Testis (tissue), 2 donors: ENCODE measurements at regions not wholly inside any gene's neighbourhood (a gene's known extent, or its start where the extent isn't known, plus 50 kb on each side); places are given as distances from the start of the nearest gene placed in this dataset.

ENCODE experiments used
- DNase-seq: peaks from one replicate; pipeline ENCODE4 v3.0.0-alpha.2; 2019
- H3K27ac ChIP-seq, 2 donors: fragments of 200-600 bp; sonication (generic); one replicate each; pipeline ENCODE4 v1.5.1; 2019
- H3K27me3 ChIP-seq: fragments of 200-600 bp; sonication (generic); one replicate; pipeline ENCODE4 v1.5.1; 2019
- H3K36me3 ChIP-seq: fragments of 200-600 bp; sonication (generic); one replicate; pipeline ENCODE4 v1.5.1; 2017; ENCODE audit warnings: low read depth; ENCODE audit errors: missing control alignments
- H3K4me1 ChIP-seq: fragments of 200-600 bp; sonication (generic); one replicate; pipeline ENCODE4 v1.5.1; 2019
- H3K4me3 ChIP-seq, 2 donors: fragments of 200-600 bp; sonication (generic); one replicate each; pipeline ENCODE4 v1.5.1; 2017 to 2019
- H3K9me3 ChIP-seq: fragments of 200-600 bp; sonication (generic); one replicate; pipeline ENCODE4 v1.5.1; 2017
- POLR2A ChIP-seq: fragments of 450-650 bp; IDR thresholded peaks from one replicate; pipeline ENCODE4 v1.6.1; 2017; ENCODE audit warnings: antibody characterized with exemption, mild to moderate bottlenecking, moderate library complexity
- WGBS, 2 donors: methylation state at CpG; one replicate each; pipeline ENCODE4 v1.1.5; 2018; 5-methylcytosine and 5-hydroxymethylcytosine counted together
- intact Hi-C: fragments of 100-400 bp; cut with DNase I; formaldehyde crosslinking; loops from one replicate; pipeline ENCODE4 v1.15.1; 2023; ENCODE audit warnings: low total_unique reads
- TF ChIP-seq, protein P1 (sequence below), 3 experiments: fragments of 450-650 bp in 2 of 3; fragments of 200-600 bp in 1 of 3; sonication (generic) in 1 of 3; IDR thresholded peaks; one replicate each; pipeline ENCODE4 v1.5.1; 2016 to 2019; ENCODE audit warnings: antibody characterized with exemption in 3 of 3, mild to moderate bottlenecking in 2 of 3, moderate library complexity in 1 of 3

DNA sequence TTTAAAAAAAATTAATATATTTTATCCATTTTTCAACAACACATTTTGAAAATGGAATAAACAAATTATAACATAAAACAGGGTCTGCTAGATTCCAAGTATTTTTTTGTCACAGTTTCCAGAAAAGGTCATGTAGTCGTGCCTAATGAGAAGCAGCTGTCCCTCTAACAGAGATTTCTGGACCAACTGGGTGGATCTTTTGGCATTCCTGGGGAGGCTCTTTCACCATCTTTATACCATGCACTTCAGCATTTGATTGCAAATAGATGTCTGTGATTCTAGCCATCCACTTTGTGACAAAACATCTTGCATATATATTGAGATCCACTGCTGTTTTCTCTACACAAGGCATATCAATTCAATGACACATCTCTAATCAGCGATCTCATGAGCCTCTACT lies 210.7 kb upstream of the LDB2 start:
- TF ChIP-seq, protein P1, sequence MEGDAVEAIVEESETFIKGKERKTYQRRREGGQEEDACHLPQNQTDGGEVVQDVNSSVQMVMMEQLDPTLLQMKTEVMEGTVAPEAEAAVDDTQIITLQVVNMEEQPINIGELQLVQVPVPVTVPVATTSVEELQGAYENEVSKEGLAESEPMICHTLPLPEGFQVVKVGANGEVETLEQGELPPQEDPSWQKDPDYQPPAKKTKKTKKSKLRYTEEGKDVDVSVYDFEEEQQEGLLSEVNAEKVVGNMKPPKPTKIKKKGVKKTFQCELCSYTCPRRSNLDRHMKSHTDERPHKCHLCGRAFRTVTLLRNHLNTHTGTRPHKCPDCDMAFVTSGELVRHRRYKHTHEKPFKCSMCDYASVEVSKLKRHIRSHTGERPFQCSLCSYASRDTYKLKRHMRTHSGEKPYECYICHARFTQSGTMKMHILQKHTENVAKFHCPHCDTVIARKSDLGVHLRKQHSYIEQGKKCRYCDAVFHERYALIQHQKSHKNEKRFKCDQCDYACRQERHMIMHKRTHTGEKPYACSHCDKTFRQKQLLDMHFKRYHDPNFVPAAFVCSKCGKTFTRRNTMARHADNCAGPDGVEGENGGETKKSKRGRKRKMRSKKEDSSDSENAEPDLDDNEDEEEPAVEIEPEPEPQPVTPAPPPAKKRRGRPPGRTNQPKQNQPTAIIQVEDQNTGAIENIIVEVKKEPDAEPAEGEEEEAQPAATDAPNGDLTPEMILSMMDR (IDR thresholded peaks at IDR 0.05): no peak
- no peak for TF ChIP-seq POLR2A
- Histone ChIP-seq H3K4me1 (no peaks in the 10 kb centered on the region), H3K27ac (no peak overlapping the region), H3K9me3 (no peaks in the 10 kb centered on the region), H3K36me3 (no peaks in the 10 kb centered on the region), H3K27me3 (no peaks in the 10 kb centered on the region), H3K4me3 (no peak overlapping the region)
- WGBS, 2 donors: 66 to 81% methylated on average over 2 of the region's 2 CpGs
- intact Hi-C loops: no loop called here
- DNase-seq: no peak

DNA sequence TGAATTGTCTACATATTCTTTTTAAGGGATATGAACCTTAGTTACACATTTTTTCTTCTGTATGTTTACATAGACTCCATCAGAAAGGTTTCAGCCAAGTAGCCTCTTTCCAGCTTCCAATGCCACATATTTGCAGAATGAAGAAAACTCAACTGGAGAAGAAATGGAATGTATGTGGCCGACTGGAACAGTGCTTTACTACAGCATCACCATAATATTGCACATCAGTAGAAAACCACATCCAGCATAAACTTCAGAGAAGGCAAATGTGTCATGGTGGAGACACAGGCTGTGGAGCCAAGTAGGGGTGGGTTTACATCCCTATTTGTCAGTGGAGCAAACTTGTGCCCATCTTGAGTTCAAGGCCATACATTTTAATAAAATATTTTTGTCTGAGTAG lies 204.8 kb upstream of the LDB2 start:
- TF ChIP-seq, protein P1 (IDR thresholded peaks at IDR 0.05): no peak
- TF ChIP-seq POLR2A: no peak
- 86% methylated on average over 1 of the region's 1 CpG for WGBS, 2 donors

DNA sequence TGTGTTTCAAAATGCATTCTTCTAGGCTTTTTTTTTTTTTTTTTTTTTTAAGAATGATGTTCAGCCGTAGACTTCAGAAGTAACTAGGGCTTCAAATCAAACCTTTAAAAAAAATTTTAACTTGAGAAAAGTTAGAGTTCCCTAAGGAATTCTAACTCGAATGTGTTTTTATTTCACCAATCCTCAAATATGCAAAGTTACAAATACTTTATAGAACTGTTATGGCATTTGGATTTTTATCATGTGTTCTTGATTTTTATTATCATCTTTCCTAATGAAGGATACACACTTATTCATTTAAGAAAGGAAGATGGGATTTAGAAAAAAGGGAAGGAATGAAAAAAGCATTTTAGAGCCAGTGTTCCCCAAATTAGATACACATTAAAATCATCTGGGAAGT lies 200.6 kb upstream of the LDB2 start:
- Histone ChIP-seq H3K27ac (no peak overlapping the region), H3K4me3 (no peak overlapping the region), H3K4me1 (peaks cover 14% of the 10 kb centered on the region), H3K9me3 (no peaks in the 10 kb centered on the region), H3K27me3 (no peaks in the 10 kb centered on the region), H3K36me3 (no peaks in the 10 kb centered on the region)
- WGBS, 2 donors: 58 to 68% methylated on average over 2 of the region's 2 CpGs
- intact Hi-C loops: no loop called here
- no peak for DNase-seq
- TF ChIP-seq POLR2A: no peak
- TF ChIP-seq, protein P1 (IDR thresholded peaks at IDR 0.05): no peak

More for the DNA sequence above, 204.8 kb upstream of the LDB2 start:
- Histone ChIP-seq H3K27ac (no peak overlapping the region), H3K36me3 (no peaks in the 10 kb centered on the region), H3K4me1 (no peaks in the 10 kb centered on the region), H3K9me3 (no peaks in the 10 kb centered on the region), H3K27me3 (no peaks in the 10 kb centered on the region), H3K4me3 (no peak overlapping the region)
- intact Hi-C loops: no loop called here
- DNase-seq: no peak

DNA sequence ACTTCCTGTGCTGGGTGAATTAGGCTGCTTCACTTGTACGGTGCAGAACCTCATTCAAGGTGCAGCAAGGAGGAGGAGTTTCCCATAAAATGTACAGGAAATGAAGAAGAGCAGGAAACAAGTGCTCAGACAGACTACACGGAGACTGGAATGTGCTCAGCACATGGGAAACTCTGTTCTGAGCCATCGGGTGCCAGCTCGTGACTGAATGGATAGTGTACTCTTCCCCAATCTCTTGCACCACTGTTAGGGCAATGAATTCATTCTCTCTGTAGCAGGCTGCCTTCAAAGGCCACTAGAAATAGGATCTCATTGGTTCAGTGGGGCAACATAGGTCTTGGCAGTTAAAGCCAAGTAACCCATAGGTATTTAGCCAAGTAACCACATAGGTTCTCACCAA lies 200.0 kb upstream of the LDB2 start:
- H3K9me3 ChIP-seq: no peaks in the 10 kb centered on the region
- no peak overlapping the region for H3K4me3 ChIP-seq
- 87 to 92% methylated on average over 4 of the region's 4 CpGs for WGBS, 2 donors
- no peak for DNase-seq
- TF ChIP-seq, protein P1 (IDR thresholded peaks at IDR 0.05): no peak
- TF ChIP-seq POLR2A: no peak
- H3K36me3 ChIP-seq: no peaks in the 10 kb centered on the region
- intact Hi-C loops: no loop called here
- H3K4me1 ChIP-seq: peaks cover 18% of the 10 kb centered on the region
- no peak overlapping the region for H3K27ac ChIP-seq
- no peaks in the 10 kb centered on the region for H3K27me3 ChIP-seq

DNA sequence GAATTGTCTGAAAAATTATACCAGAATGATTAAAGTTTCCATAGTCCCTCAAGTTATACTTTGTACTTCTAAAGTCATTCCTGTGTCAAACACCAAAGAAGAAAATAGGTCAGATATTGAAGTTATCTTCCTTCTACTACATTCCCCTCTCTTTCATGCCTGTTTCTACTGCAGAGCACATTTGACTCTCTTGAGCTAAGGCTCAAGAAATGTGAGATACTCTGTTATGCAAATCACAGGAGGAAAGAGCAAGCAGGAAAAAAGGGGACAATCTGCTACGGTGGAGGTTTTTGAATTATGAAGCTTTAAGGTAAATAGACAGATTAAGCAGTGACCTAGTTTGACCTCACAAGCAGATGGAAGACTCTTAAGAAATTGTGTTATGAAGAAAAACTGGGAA lies 198.9 kb upstream of the LDB2 start:
- H3K27ac ChIP-seq: no peak overlapping the region
- peaks cover 18% of the 10 kb centered on the region for H3K4me1 ChIP-seq
- no peaks in the 10 kb centered on the region for H3K36me3 ChIP-seq
- no peak for DNase-seq
- 86 to 94% methylated on average over 1 of the region's 1 CpG for WGBS, 2 donors
- H3K4me3 ChIP-seq: no peak overlapping the region
- H3K27me3 ChIP-seq: no peaks in the 10 kb centered on the region
- intact Hi-C loops: no loop called here
- TF ChIP-seq, protein P1 (IDR thresholded peaks at IDR 0.05): no peak
- no peak for TF ChIP-seq POLR2A
- H3K9me3 ChIP-seq: no peaks in the 10 kb centered on the region
